GM12878 (cell line): ENCODE measurements at regions not wholly inside any gene's neighbourhood (a gene's known extent, or its start where the extent isn't known, plus 50 kb on each side); places are given as distances from the start of the nearest gene placed in this dataset.

ENCODE experiments used
- ATAC-seq: fragments of 200-7000 bp; cut with Tn5 transposase; 3 replicates; pipeline ENCODE4 v1.9.1; 2020; ENCODE audit warnings: mild to moderate bottlenecking, moderate library complexity
- BruUV-seq: library from RNA; stranded (reverse); fragments of 400-500 nt; replicated peaks from 2 replicates; lab custom pipeline; 2021; lab: Mats Ljungman, UMichigan
- CTCF ChIA-PET: fragments of 300-600 bp; sonication (Branson Sonifier 250); formaldehyde crosslinking; extraction: SDS; loops from one replicate; lab custom pipeline; 2021; ENCODE audit warnings: inconsistent platforms; lab: Yijun Ruan, JAX
- POLR2A ChIA-PET: fragments of 350-600 bp; formaldehyde crosslinking; extraction: SDS; loops from one replicate; lab custom pipeline; 2021; ENCODE audit warnings: inconsistent platforms; lab: Charles Lee
- RAD21 ChIA-PET: fragments of 300-600 bp; sonication (Branson Sonifier 250); formaldehyde crosslinking; loops from one replicate; lab custom pipeline; 2023; ENCODE audit warnings: antibody characterized with exemption; ENCODE audit not compliant: unreplicated experiment; lab: Charles Lee
- SMC1A ChIA-PET: fragments of 300-600 bp; sonication (Branson Sonifier 250); formaldehyde crosslinking; loops from one replicate; lab custom pipeline; 2023; ENCODE audit not compliant: unreplicated experiment, uncharacterized antibody; lab: Charles Lee
- DNase-seq: peaks from one replicate; pipeline ENCODE4 v3.0.0-alpha.2; 2011; ENCODE audit warnings: low read depth, low spot score
- FAIRE-seq: peaks from 3 replicates; lab custom pipeline; 2011; peaks lifted over from hg19 to GRCh38; lab: Jason Lieb, UNC
- H2AFZ ChIP-seq: 2 replicates; pipeline ENCODE4 v1.6.0; 2011; ENCODE audit warnings: low read depth, low read length, control low read depth; ENCODE audit not compliant: control insufficient read depth
- H3K27ac ChIP-seq: 2 replicates; pipeline ENCODE4 v1.5.1; 2011; ENCODE audit warnings: control low read depth; ENCODE audit not compliant: control insufficient read depth, insufficient read depth
- H3K27me3 ChIP-seq, 2 experiments: replicated peaks in 1 of 2; 2 replicates each; pipeline versions ENCODE4 v1.6.0 to v1.6.1; 2011; ENCODE audit warnings: low read length in 1 of 2; ENCODE audit not compliant: control insufficient read depth in 2 of 2, insufficient read depth in 2 of 2
- H3K36me3 ChIP-seq, 2 experiments: 2 replicates each; pipeline ENCODE4 v1.5.1; 2011; ENCODE audit warnings: low read length in 1 of 2; ENCODE audit not compliant: control insufficient read depth in 2 of 2, insufficient read depth in 2 of 2
- H3K4me1 ChIP-seq: 2 replicates; pipeline ENCODE4 v1.6.1; 2011; ENCODE audit warnings: mild to moderate bottlenecking, low read length, moderate library complexity, mixed read lengths; ENCODE audit not compliant: control insufficient read depth, insufficient read depth
- H3K4me2 ChIP-seq: 2 replicates; pipeline ENCODE4 v1.6.0; 2011; ENCODE audit warnings: control low read depth; ENCODE audit not compliant: control insufficient read depth, insufficient read depth
- H3K4me3 ChIP-seq: fragments of 200-600 bp; sonication (generic); 2 replicates; pipeline ENCODE4 v1.5.1; 2016
- H3K79me2 ChIP-seq: 2 replicates; pipeline ENCODE4 v1.6.0; 2011; ENCODE audit warnings: low read length; ENCODE audit not compliant: control insufficient read depth, insufficient read depth
- H3K9ac ChIP-seq: 2 replicates; pipeline ENCODE4 v1.8.0; 2011; ENCODE audit warnings: low read length, control low read depth, mixed read lengths; ENCODE audit not compliant: control insufficient read depth, insufficient read depth
- H3K9me3 ChIP-seq: replicated peaks from 3 replicates; pipeline ENCODE4 v1.5.1; 2011; ENCODE audit warnings: mild to moderate bottlenecking, low read length; ENCODE audit not compliant: control insufficient read depth, insufficient read depth
- H4K20me1 ChIP-seq: 2 replicates; pipeline ENCODE4 v1.6.0; 2011; ENCODE audit not compliant: control insufficient read depth, insufficient read depth
- ATF7 ChIP-seq: fragments of 450-650 bp; IDR thresholded peaks from 2 replicates; pipeline ENCODE4 v1.6.1; 2016; ENCODE audit warnings: low read depth, mild to moderate bottlenecking
- CBX5 ChIP-seq: sonication (generic); IDR thresholded peaks from 2 replicates; pipeline ENCODE4 v1.6.1; 2016; ENCODE audit warnings: low read depth, moderate library complexity, mild to moderate bottlenecking, inconsistent platforms
- HDAC2 ChIP-seq: fragments of 200-600 bp; sonication (generic); IDR thresholded peaks from 2 replicates; pipeline ENCODE4 v1.6.1; 2017
- IKZF1 ChIP-seq: fragments of 450-650 bp; conservative IDR thresholded peaks from 2 replicates; pipeline ENCODE4 v1.6.1; 2017; ENCODE audit warnings: antibody characterized with exemption, mild to moderate bottlenecking
- IKZF2 ChIP-seq, 2 experiments: fragments of 450-650 bp; IDR thresholded peaks; 2 replicates each; pipeline ENCODE4 v1.6.1; 2017; ENCODE audit warnings: mild to moderate bottlenecking in 2 of 2, moderate library complexity in 2 of 2
- MEF2B ChIP-seq: fragments of 450-650 bp; IDR thresholded peaks from 2 replicates; pipeline ENCODE4 v1.6.1; 2018; ENCODE audit warnings: mild to moderate bottlenecking, moderate library complexity; ENCODE audit not compliant: partially characterized antibody, poor library complexity, severe bottlenecking
- SMAD5 ChIP-seq: IDR thresholded peaks from 2 replicates; pipeline ENCODE4 v1.6.1; 2016; ENCODE audit warnings: antibody characterized with exemption, low read depth
- YBX1 ChIP-seq: fragments of 450-650 bp; IDR thresholded peaks from 2 replicates; pipeline ENCODE4 v1.6.1; 2016; ENCODE audit warnings: antibody characterized with exemption
- WGBS: methylation state at CpG from one replicate; pipeline ENCODE4 v1.1.6; 2016; ENCODE audit warnings: low lambda C conversion rate; ENCODE audit not compliant: insufficient replicate concordance, insufficient coverage; ENCODE audit errors: missing lambda C conversion rate; 5-methylcytosine and 5-hydroxymethylcytosine counted together
- in situ Hi-C: fragments of 300-500 bp; cut with MboI; formaldehyde crosslinking; loops from 9 replicates; pipeline ENCODE4 v1.14.3; 2018; ENCODE audit warnings: mixed read lengths
- intact Hi-C: fragments of 100-400 bp; cut with micrococcal nuclease; formaldehyde crosslinking; loops from one replicate; pipeline ENCODE4 v1.14.2; 2022; ENCODE audit not compliant: unreplicated experiment
- TF ChIP-seq, protein P1 (sequence below): fragments of 450-650 bp; IDR thresholded peaks from 2 replicates; pipeline ENCODE4 v1.6.1; 2017; ENCODE audit warnings: low read depth, mild to moderate bottlenecking, moderate library complexity
- TF ChIP-seq, protein P2 (sequence below): fragments of 450-650 bp; IDR thresholded peaks from 2 replicates; pipeline ENCODE4 v1.6.1; 2018; ENCODE audit warnings: mild to moderate bottlenecking, low read depth, moderate library complexity; ENCODE audit not compliant: partially characterized antibody
- TF ChIP-seq, protein P3 (sequence below): fragments of 450-650 bp; IDR thresholded peaks from 2 replicates; pipeline ENCODE4 v1.6.1; 2017; ENCODE audit warnings: mild to moderate bottlenecking, moderate library complexity

DNA sequence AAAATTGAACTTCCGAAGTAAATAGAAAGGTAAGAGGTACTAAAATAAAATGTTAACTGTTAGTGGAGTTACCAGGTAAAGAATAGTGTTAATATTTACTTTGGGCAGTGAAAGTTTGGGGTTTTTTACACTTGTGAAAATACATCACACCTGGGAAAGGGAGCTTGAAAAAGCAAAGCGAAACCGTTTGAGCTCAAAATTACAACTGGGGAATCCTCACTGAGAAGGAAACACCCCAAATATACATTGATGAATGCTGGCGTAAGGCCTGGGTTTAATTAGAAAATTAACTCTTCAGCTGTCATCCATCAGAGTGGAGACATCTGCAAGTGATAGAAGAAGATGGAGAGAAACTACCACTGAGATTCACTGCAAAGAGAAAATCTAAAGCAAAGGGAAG lies 1153.0 kb downstream of the SLITRK5 start (continued):
- TF ChIP-seq, protein P1, sequence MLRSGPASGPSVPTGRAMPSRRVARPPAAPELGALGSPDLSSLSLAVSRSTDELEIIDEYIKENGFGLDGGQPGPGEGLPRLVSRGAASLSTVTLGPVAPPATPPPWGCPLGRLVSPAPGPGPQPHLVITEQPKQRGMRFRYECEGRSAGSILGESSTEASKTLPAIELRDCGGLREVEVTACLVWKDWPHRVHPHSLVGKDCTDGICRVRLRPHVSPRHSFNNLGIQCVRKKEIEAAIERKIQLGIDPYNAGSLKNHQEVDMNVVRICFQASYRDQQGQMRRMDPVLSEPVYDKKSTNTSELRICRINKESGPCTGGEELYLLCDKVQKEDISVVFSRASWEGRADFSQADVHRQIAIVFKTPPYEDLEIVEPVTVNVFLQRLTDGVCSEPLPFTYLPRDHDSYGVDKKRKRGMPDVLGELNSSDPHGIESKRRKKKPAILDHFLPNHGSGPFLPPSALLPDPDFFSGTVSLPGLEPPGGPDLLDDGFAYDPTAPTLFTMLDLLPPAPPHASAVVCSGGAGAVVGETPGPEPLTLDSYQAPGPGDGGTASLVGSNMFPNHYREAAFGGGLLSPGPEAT, result peak; percentile 63; the same call in 1 of the 2 replicates
- TF ChIP-seq MEF2B (peak; percentile 37), IKZF1 (0 out of 2 replicates have a peak, but pooled peaks have one; percentile 22), ATF7 (peak; percentile 67), IKZF2 (IDR thresholded peaks at IDR 0.05) (peak; percentile 24 to 56; a peak in 2 of 4 replicates), CBX5 (no peak)

DNA sequence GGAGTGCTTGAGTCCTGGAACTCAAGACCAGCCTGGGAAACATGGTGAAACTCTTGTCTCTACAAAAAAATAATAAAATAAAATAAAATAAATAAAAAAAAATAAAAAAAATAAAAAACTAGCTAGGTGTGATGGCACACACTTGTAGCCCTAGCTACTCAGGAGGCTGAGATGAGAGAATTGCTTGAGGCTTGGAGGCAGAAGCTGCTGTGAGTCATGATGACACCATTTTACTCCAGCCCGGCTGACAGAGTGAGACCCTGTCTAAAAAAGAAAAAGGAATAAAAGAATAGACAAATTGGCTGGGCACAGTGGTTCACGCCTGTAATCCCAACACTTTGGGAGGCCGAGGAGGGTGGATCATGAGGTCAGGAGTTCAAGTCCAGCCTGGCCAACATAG lies 1168.9 kb downstream of the SLITRK5 start:
- ChIA-PET POLR2A (no interaction called here), RAD21 (no interaction called here), CTCF (interaction anchor here (0.7 to 1.0 kb wide), 2 partner anchors 45 to 226 kb away, joined by 3 read pairs; no protein-coding TSS in a partner anchor), SMC1A (no interaction called here)
- in situ Hi-C loops (no loop called here), intact Hi-C loops (no loop called here)
- TF ChIP-seq YBX1, result no peak
- TF ChIP-seq, protein P2, sequence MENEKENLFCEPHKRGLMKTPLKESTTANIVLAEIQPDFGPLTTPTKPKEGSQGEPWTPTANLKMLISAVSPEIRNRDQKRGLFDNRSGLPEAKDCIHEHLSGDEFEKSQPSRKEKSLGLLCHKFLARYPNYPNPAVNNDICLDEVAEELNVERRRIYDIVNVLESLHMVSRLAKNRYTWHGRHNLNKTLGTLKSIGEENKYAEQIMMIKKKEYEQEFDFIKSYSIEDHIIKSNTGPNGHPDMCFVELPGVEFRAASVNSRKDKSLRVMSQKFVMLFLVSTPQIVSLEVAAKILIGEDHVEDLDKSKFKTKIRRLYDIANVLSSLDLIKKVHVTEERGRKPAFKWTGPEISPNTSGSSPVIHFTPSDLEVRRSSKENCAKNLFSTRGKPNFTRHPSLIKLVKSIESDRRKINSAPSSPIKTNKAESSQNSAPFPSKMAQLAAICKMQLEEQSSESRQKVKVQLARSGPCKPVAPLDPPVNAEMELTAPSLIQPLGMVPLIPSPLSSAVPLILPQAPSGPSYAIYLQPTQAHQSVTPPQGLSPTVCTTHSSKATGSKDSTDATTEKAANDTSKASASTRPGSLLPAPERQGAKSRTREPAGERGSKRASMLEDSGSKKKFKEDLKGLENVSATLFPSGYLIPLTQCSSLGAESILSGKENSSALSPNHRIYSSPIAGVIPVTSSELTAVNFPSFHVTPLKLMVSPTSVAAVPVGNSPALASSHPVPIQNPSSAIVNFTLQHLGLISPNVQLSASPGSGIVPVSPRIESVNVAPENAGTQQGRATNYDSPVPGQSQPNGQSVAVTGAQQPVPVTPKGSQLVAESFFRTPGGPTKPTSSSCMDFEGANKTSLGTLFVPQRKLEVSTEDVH, result no peak
- TF ChIP-seq, protein P3, sequence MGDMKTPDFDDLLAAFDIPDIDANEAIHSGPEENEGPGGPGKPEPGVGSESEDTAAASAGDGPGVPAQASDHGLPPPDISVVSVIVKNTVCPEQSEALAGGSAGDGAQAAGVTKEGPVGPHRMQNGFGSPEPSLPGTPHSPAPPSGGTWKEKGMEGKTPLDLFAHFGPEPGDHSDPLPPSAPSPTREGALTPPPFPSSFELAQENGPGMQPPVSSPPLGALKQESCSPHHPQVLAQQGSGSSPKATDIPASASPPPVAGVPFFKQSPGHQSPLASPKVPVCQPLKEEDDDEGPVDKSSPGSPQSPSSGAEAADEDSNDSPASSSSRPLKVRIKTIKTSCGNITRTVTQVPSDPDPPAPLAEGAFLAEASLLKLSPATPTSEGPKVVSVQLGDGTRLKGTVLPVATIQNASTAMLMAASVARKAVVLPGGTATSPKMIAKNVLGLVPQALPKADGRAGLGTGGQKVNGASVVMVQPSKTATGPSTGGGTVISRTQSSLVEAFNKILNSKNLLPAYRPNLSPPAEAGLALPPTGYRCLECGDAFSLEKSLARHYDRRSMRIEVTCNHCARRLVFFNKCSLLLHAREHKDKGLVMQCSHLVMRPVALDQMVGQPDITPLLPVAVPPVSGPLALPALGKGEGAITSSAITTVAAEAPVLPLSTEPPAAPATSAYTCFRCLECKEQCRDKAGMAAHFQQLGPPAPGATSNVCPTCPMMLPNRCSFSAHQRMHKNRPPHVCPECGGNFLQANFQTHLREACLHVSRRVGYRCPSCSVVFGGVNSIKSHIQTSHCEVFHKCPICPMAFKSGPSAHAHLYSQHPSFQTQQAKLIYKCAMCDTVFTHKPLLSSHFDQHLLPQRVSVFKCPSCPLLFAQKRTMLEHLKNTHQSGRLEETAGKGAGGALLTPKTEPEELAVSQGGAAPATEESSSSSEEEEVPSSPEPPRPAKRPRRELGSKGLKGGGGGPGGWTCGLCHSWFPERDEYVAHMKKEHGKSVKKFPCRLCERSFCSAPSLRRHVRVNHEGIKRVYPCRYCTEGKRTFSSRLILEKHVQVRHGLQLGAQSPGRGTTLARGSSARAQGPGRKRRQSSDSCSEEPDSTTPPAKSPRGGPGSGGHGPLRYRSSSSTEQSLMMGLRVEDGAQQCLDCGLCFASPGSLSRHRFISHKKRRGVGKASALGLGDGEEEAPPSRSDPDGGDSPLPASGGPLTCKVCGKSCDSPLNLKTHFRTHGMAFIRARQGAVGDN, result no peak
- no peak for TF ChIP-seq HDAC2
- no peak for TF ChIP-seq SMAD5
- BruUV-seq, result no TSS peak
- Histone ChIP-seq H2AFZ (no peak overlapping the region), H3K9ac (no peak overlapping the region), H3K4me2 (no peak overlapping the region), H4K20me1 (no peaks in the 10 kb centered on the region), H3K4me3 (no peak overlapping the region), H3K27ac (no peak overlapping the region), H3K79me2 (no peaks in the 10 kb centered on the region), H3K27me3 (no peaks in the 10 kb centered on the region), H3K9me3 (no peaks in the 10 kb centered on the region), H3K4me1 (no peaks in the 10 kb centered on the region), H3K36me3 (no peaks in the 10 kb centered on the region)
- DNase-seq (no peak), FAIRE-seq (no peak), ATAC-seq (no peak)
- 48% methylated on average over 3 of the region's 3 CpGs for WGBS
